ENCODE measurements at regions not wholly inside any gene's neighbourhood (a gene's known extent, or its start where the extent isn't known, plus 50 kb on each side); places are given as distances from the start of the nearest gene placed in this dataset.

- Histone ChIP-seq H3K27me3 (no peaks in the 10 kb centered on the region), H3K4me3 (no peak overlapping the region), H3K4me2 (no peak overlapping the region), H3K79me2 (no peaks in the 10 kb centered on the region), H3K9me3 (ENCODE audit: low read depth) (no peaks in the 10 kb centered on the region), H3K9me2 (replicated peaks; ENCODE audit: insufficient read depth) (no peaks in the 10 kb centered on the region), H2AFZ (no peak overlapping the region), H3K4me1 (ENCODE audit: insufficient read depth) (no peaks in the 10 kb centered on the region), H3K27ac (no peak overlapping the region), H3K36me3 (replicated peaks; ENCODE audit: insufficient read depth, low read depth) (no peaks in the 10 kb centered on the region), H4K20me1 (ENCODE audit: insufficient read depth, poor library complexity, severe bottlenecking) (no peaks in the 10 kb centered on the region)
- TF ChIP-seq CTCF (IDR thresholded peaks at IDR 0.05; ENCODE audit: poor library complexity) (no peak), EZH2phosphoT487 (IDR thresholded peaks at IDR 0.05; ENCODE audit: low read depth, severe bottlenecking, unreplicated experiment) (no peak), EZH2 (IDR thresholded peaks at IDR 0.05; ENCODE audit: borderline replicate concordance) (no peak)
- WGBS (ENCODE audit: low lambda C conversion rate, missing lambda C conversion rate), result 79% methylated on average over 2 of the region's 2 CpGs
- no peak for DNase-seq (ENCODE audit: low spot score)
These were observed 267.2 kb downstream of the MAT2B start for GRCh38 chr5:163772644-163773043.

GRCh38 chr5:163773226-163773625, 267.8 kb downstream of the MAT2B start:
- H3K9me3 ChIP-seq (ENCODE audit: low read depth), result no peaks in the 10 kb centered on the region
- WGBS (ENCODE audit: low lambda C conversion rate, missing lambda C conversion rate), result 71% methylated on average over 6 of the region's 6 CpGs
- no peak overlapping the region for H3K4me2 ChIP-seq
- no peak overlapping the region for H3K4me3 ChIP-seq
- DNase-seq (ENCODE audit: low spot score), result no peak
- H3K27ac ChIP-seq, result no peak overlapping the region
- no peaks in the 10 kb centered on the region for H3K9me2 ChIP-seq (replicated peaks; ENCODE audit: insufficient read depth)
- H3K36me3 ChIP-seq (replicated peaks; ENCODE audit: insufficient read depth, low read depth), result no peaks in the 10 kb centered on the region
- no peaks in the 10 kb centered on the region for H3K27me3 ChIP-seq
- no peaks in the 10 kb centered on the region for H3K4me1 ChIP-seq (ENCODE audit: insufficient read depth)
- TF ChIP-seq EZH2phosphoT487 (IDR thresholded peaks at IDR 0.05; ENCODE audit: low read depth, severe bottlenecking, unreplicated experiment) (no peak), EZH2 (IDR thresholded peaks at IDR 0.05; ENCODE audit: borderline replicate concordance) (no peak), CTCF (IDR thresholded peaks at IDR 0.05; ENCODE audit: poor library complexity) (no peak)
- H3K79me2 ChIP-seq, result no peaks in the 10 kb centered on the region
- no peak overlapping the region for H2AFZ ChIP-seq
- H4K20me1 ChIP-seq (ENCODE audit: insufficient read depth, poor library complexity, severe bottlenecking), result no peaks in the 10 kb centered on the region

GRCh38 chr5:163789870-163790269, 284.5 kb downstream of the MAT2B start:
- Histone ChIP-seq H2AFZ (no peak overlapping the region), H4K20me1 (ENCODE audit: insufficient read depth, poor library complexity, severe bottlenecking) (no peaks in the 10 kb centered on the region), H3K4me3 (no peak overlapping the region), H3K4me2 (no peak overlapping the region), H3K9me2 (replicated peaks; ENCODE audit: insufficient read depth) (no peaks in the 10 kb centered on the region), H3K27ac (no peak overlapping the region), H3K79me2 (no peaks in the 10 kb centered on the region), H3K36me3 (replicated peaks; ENCODE audit: insufficient read depth, low read depth) (no peaks in the 10 kb centered on the region), H3K4me1 (ENCODE audit: insufficient read depth) (no peaks in the 10 kb centered on the region), H3K9me3 (ENCODE audit: low read depth) (no peaks in the 10 kb centered on the region), H3K27me3 (no peaks in the 10 kb centered on the region)
- TF ChIP-seq EZH2phosphoT487 (IDR thresholded peaks at IDR 0.05; ENCODE audit: low read depth, severe bottlenecking, unreplicated experiment), result no peak
- TF ChIP-seq EZH2 (IDR thresholded peaks at IDR 0.05; ENCODE audit: borderline replicate concordance), result no peak
- TF ChIP-seq CTCF (IDR thresholded peaks at IDR 0.05; ENCODE audit: poor library complexity), result no peak
- DNase-seq (ENCODE audit: low spot score), result no peak
- WGBS (ENCODE audit: low lambda C conversion rate, missing lambda C conversion rate), result 83% methylated on average over 3 of the region's 3 CpGs

- no peak overlapping the region for H3K27ac ChIP-seq
- no peak overlapping the region for H3K4me2 ChIP-seq
- H3K27me3 ChIP-seq, result no peaks in the 10 kb centered on the region
- H3K79me2 ChIP-seq, result no peaks in the 10 kb centered on the region
- H3K36me3 ChIP-seq (replicated peaks; ENCODE audit: insufficient read depth, low read depth), result no peaks in the 10 kb centered on the region
- no peak for TF ChIP-seq EZH2 (IDR thresholded peaks at IDR 0.05; ENCODE audit: borderline replicate concordance)
- TF ChIP-seq CTCF (IDR thresholded peaks at IDR 0.05; ENCODE audit: poor library complexity), result no peak
- TF ChIP-seq EZH2phosphoT487 (IDR thresholded peaks at IDR 0.05; ENCODE audit: low read depth, severe bottlenecking, unreplicated experiment), result no peak
- 82% methylated on average over 2 of the region's 2 CpGs for WGBS (ENCODE audit: low lambda C conversion rate, missing lambda C conversion rate)
- no peak for DNase-seq (ENCODE audit: low spot score)
- no peaks in the 10 kb centered on the region for H4K20me1 ChIP-seq (ENCODE audit: insufficient read depth, poor library complexity, severe bottlenecking)
- no peaks in the 10 kb centered on the region for H3K9me3 ChIP-seq (ENCODE audit: low read depth)
- no peaks in the 10 kb centered on the region for H3K9me2 ChIP-seq (replicated peaks; ENCODE audit: insufficient read depth)
- H3K4me1 ChIP-seq (ENCODE audit: insufficient read depth), result no peaks in the 10 kb centered on the region
- H2AFZ ChIP-seq, result no peak overlapping the region
- H3K4me3 ChIP-seq, result no peak overlapping the region
These were observed 285.1 kb downstream of the MAT2B start for GRCh38 chr5:163790497-163790896.

All from hepatocyte (in vitro differentiated cells).